Cardiac fibroblast (primary cell): ENCODE measurements at regions not wholly inside any gene's neighbourhood (a gene's known extent, or its start where the extent isn't known, plus 50 kb on each side); places are given as distances from the start of the nearest gene placed in this dataset.
A peak's percentile ranks its signal among the peaks of the same experiment; 100 is the strongest.

Experiments used
- DNase-seq, 2 donors: peaks; one replicate each; pipeline versions ENCODE4 v3.0.0 to v3.0.0-alpha.2; 2010; ENCODE audit warnings: low read depth in 2 of 2
- H3K4me3 ChIP-seq, 2 donors: replicated peaks in 1 of 2; 1 replicate in 1 of 2; 2 replicates in 1 of 2; pipeline ENCODE4 v1.5.1; 2011; ENCODE audit warnings: low read depth in 2 of 2, low read length in 2 of 2, mild to moderate bottlenecking in 2 of 2, moderate library complexity in 1 of 2
- TF ChIP-seq, protein P1 (sequence below): IDR thresholded peaks from one replicate; pipeline ENCODE4 v1.5.1; 2011; ENCODE audit warnings: low read depth, mild to moderate bottlenecking, low read length, inconsistent platforms

DNA sequence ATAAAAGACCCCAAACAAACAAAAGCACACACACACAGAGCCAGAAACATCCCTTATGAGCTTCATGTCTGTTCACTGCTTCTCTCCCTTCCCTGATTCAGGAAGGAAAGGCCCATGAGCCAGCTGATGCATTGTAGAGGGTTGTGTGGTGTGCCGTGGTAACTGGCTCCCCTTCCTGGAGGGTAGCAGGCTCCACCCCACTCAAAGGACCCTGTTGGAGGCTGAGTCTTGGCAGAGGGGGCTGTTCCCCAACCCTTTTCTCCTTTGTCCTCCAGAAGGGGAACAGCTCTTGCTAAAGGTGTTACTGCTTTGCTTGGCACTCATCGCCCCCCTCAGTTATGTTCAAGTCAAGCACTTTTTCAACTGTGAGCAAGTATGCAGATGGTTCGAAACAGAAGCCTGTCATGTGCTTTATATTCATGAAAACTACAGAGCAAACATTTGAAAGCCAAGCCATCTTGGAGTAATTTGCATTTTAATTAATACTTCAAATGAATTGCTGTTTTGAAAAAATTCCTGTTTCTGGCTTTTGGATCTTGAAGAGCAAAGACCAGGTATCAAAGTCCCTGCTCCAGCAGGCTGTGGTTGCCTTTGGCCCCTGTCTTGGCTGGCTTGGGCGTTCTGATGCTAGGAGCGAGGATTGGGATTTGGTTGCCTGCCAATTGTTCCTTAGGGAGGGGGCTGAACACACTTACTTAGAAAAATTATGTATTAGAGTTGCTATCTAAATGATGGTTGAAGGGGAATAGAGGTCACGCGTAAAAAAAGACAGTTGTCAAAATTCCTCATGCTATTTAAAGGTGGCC is 267.8 kb downstream of the TSN start:
- TF ChIP-seq, protein P1, sequence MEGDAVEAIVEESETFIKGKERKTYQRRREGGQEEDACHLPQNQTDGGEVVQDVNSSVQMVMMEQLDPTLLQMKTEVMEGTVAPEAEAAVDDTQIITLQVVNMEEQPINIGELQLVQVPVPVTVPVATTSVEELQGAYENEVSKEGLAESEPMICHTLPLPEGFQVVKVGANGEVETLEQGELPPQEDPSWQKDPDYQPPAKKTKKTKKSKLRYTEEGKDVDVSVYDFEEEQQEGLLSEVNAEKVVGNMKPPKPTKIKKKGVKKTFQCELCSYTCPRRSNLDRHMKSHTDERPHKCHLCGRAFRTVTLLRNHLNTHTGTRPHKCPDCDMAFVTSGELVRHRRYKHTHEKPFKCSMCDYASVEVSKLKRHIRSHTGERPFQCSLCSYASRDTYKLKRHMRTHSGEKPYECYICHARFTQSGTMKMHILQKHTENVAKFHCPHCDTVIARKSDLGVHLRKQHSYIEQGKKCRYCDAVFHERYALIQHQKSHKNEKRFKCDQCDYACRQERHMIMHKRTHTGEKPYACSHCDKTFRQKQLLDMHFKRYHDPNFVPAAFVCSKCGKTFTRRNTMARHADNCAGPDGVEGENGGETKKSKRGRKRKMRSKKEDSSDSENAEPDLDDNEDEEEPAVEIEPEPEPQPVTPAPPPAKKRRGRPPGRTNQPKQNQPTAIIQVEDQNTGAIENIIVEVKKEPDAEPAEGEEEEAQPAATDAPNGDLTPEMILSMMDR = no peak
- no peak for DNase-seq
- no peak overlapping the region for H3K4me3 ChIP-seq

DNA sequence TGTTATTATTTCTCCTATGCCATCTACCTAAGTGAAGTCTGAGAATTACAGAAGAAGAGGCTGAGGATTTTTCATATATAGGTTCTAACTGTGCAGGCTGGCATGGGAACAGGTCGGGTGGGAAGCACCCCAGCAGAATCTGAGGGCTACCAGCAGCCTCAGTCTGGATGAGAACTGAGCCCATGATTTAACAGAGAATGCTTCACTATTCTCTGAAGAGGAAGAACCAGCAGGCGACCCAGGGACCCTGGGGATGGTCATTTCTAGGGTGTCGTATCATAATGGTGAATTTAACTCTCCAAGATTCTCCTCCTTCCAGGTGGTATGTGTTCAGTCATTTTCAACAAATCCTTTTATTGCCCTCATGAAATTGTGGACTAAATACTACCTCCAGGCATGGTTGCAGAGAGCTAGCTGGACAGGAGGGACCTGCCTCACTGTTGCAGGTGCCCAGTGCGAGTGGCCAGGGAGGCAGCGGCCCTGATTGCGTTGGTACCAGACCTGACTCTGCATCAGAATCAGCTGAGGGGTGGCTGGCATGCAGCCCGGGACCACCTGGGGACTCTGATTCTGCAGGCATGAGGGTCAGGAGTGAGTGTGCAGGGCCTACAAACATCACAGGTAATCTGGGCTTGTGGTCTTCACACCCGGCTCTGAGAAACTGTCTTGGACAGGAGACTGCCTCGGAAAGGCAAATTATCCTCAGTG is 272.2 kb downstream of the TSN start:
- no peak for DNase-seq
- H3K4me3 ChIP-seq = no peak overlapping the region
- TF ChIP-seq, protein P1 = no peak

DNA sequence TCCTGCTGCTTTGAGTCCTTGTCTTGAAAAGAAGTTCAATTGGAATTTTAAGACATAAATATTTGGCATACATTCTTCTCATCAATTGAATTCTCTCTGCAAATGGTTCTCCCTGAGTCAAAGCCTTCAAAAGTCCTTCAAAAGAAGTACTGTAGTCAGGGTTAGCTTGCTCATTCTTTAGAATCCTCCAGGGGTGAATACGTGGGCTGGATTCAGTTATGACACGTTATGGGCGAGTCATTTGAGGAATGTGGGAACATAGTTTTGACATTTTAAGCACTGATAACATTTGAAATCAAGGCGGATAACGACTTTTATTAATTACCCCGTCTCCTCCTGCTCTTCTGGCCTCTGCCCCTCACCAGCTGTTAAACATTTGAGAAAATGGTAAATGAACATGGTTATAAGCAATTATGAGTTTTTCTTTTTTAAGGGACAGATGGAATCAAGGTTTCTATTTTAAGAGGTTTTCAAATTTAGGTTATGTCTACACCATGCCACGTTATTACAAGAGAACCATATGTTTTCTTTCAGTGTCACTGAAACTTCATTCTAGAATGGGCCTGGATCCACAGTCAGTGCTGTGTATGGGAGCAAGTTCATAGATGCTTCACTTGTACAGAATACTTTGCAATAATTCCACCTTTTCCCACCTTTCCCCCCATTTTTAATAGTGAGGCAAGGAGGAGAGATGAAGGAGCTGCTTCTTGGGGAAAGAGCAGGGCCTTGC is 273.1 kb downstream of the TSN start:
- TF ChIP-seq, protein P1 = no peak
- DNase-seq = peak; percentile 84 to 93
- H3K4me3 ChIP-seq = no peak overlapping the region

DNA sequence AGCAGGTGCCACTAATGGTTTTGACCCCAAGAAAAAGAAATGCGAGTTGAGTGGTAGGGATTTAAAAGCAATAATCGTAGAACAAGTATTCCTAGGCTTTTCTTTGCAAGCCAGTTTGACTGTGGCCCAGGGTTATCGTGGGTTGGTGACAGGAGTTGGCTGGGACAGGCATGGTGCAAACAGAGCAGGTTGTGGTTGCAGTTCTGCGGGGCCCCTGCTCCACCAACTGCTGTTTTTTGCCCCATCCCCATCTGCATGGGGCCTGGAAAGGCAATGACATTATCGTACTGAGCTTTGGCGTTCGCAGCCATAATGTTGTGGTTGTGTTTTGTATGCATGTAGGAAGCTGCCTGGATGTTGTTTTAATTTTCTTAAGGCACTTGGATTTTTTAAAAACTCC is 274.0 kb downstream of the TSN start:
- TF ChIP-seq, protein P1 = no peak
- no peak for DNase-seq
- no peak overlapping the region for H3K4me3 ChIP-seq

DNA sequence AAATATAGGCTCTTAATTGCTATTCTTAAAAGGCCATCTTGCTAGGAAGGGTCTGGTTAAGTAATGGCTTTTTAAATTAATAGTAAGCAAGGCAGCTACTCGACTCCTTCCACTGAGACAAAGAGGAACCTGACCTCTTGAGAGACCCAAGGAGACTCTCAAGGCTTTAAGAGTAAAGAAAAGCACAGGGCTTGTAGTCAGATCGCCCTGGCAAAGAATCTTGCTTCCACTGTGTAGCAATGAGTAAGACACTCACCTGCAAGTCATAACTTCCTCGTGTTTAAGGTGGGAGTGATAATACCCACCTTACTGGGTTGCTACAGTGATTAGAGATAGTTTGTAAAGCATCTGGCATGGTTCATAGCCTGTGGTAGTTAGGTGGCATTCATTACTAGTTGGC is 274.5 kb downstream of the TSN start:
- H3K4me3 ChIP-seq = no peak overlapping the region
- DNase-seq = no peak
- TF ChIP-seq, protein P1 = no peak

DNA sequence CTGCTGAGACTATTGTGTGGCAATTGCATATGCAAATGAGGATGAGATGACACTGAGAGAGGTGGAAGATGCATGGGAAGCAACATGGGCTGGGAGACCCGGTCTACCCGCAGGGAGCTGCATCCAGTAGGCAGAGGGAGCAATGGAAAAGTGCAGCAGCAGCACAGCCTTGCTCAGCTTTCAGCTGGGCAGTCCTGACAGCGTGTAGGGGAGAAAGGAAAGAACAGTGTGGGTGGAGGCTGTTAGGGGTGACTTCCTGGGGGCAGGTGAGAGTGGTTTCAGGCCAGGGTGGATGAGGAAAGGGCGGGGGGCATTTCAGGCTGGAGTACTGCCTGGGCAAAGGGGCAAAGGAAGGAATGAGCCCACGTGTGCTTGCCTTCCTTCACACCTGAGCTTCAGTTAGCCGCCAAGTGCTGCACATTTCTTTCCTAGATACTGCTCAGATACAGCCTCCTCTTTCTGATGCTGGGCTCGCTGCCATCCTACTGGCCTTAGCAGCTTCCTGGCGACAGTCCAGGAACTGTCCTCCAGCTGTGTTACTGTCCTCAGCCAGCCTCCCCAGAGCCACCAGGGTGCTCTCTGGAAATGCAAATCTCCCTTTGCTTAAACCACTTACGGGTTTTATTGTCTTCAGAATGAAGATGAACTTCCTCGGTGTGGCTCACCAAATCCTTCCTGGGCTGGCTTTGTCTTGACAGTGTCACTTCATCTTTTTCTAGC is 276.3 kb downstream of the TSN start:
- TF ChIP-seq, protein P1 = no peak
- DNase-seq = peak; percentile 49 to 51
- H3K4me3 ChIP-seq = no peak overlapping the region
